HG02610 (cell line): ENCODE measurements at regions not wholly inside any gene's neighbourhood (a gene's known extent, or its start where the extent isn't known, plus 50 kb on each side); places are given as distances from the start of the nearest gene placed in this dataset.

Source experiments
- ATAC-seq: cut with Tn5 transposase; IDR thresholded peaks from one replicate; pipeline ENCODE4 v1.9.1; 2021; ENCODE audit warnings: mild to moderate bottlenecking, moderate library complexity; ENCODE audit not compliant: unreplicated experiment

DNA sequence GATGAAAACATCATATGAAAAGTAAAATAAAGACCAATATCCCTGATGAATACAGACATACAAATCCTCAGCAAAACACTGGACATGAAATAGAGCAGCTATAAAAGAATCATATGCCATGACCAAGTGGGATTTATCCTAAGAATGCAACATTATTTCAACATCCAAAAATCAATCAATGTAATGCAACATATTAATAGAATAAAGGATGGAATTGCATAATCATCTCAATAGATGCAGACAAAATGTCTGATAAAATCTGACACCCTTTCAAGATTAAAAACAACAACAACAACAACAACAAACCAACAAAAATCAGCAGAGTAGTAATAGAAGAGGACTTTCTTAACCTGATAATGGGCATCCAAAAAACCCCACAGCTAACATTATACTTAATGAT is 63.8 kb upstream of the IL1R1 start:
- ATAC-seq: no peak

GRCh38 chr2:102080451-102081242 is 61.9 kb upstream of the IL1R1 start:
- peak; percentile 25 for ATAC-seq

- ATAC-seq: no peak
These were observed 61.4 kb upstream of the IL1R1 start for GRCh38 chr2:102081243-102081522.

GRCh38 chr2:102081606-102082005 is 60.9 kb upstream of the IL1R1 start:
- ATAC-seq: no peak

DNA sequence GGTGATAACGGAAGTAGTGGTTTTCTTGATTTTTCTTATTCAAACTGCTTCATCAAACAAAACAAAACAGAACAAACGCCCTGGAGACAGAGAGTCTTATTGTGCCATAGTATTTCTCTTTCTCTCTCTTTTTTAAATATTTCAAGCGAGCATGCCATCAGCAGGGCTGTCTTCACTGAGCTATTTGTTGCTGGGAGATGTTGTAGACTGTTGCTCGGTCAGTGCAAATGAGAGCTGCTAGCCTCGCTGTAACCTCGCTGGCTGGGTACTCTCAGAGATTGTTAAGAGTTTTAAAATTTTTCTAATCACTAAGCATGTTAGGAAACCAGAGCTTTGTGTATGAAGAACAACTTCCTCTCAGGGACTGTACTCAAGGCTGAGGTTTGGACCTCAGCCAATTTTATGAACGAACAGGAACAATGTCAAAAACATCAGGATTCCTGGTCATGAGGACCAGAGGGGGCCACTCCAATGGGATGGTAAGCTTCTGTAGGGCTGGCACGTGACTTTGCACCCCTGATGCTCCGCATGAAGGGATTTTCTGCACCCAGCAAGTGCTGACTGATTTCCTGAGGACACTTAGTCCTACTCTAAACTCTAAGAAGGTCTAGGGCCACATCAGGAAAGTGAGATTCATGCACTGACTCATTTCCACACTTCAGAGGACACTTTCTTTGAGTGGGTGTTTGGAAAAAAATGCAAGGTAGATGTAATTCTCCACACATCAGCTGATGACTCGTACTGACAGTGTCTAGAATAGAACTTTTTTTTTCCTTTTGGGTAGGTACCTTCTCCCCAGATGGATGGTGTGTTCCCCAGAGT is 59.8 kb upstream of the IL1R1 start:
- ATAC-seq: peak; percentile 87

DNA sequence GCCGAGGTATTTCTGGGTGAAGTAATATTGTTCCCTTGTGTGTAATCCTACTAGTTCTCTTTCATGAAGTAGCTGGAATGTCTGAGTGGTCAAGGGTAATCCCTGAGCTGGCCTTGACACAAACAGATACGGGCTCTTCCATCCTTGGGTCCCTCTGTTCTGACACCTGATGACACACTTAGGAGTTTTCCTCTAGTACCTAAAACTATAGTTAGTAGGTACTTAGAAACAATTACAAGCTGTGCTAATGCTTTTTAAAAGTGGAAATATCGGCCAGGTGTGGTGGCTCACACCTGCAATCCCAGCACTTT is 59.2 kb upstream of the IL1R1 start:
- no peak for ATAC-seq

DNA sequence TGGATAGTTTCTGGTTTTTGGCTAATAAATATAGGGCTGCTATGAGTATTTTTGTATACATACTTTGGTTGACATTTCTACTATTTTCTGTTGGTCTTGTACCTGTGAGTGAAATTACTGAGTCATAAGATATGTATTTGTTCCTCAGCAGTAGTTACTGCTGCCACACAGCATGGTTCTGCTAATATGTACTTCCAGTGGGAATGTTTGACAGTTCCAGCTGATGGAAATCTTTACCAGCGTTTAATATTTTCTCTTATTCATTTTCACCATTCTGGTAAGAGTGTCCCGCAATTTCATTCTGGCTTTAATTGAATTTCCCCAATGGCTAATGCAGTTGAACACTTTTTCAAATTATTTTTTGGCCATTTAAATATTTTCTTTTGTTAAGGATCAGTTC is 57.9 kb upstream of the IL1R1 start:
- no peak for ATAC-seq

DNA sequence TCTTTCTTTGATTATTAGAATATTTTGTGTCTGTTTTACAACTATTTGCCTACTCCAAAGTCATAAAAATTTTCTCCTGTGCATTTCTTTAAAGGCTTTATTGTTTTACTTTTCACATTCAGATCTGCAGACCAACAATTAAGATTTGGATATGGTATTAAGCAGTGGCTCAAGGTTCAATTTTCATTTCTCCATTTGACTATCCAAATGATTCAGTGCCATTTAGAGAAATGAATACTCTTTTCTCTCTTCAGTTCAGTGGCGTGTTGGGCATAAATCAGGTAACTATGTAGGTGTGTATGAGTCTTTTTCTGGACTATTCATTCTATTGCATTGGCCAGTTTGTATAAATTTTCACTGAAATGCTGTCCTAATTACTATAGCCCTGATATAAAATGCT is 57.3 kb upstream of the IL1R1 start:
- no peak for ATAC-seq

- no peak for ATAC-seq
These were observed 56.2 kb upstream of the IL1R1 start for GRCh38 chr2:102086150-102086872.

DNA sequence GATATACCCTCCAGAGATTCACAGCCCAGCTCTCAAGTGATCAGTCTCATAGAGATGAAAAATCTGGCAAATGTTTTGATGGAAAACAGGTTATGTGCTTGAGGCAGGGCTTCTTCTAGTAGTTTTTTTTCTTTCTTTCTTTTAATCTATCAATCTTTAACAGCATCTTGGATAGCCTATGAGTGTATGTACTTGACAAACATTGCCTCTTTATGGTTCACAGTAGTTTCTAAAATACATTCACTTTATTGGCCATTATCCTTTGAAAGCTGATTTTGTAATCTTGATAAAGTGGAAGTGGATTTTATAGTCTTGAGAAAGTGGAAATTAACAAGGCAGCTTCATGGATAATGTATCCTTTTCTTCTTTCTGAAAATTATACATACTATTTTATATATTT is 51.4 kb upstream of the IL1R1 start:
- ATAC-seq: no peak

GRCh38 chr2:102091908-102092307 is 50.6 kb upstream of the IL1R1 start:
- no peak for ATAC-seq

- no peak for ATAC-seq
These were observed 50.0 kb upstream of the IL1R1 start for GRCh38 chr2:102092535-102092934.
